DMS53 treated with DMSO at 0.1 percent for 48 hours (cell line): ENCODE measurements at regions not wholly inside any gene's neighbourhood (a gene's known extent, or its start where the extent isn't known, plus 50 kb on each side); places are given as distances from the start of the nearest gene placed in this dataset.

Experiments used
- DNase-seq: peaks from one replicate; lab custom pipeline; 2025; ENCODE audit not compliant: unreplicated experiment; lab: John Stamatoyannopoulos, UW

- DNase-seq: peak; percentile 42
Observed at GRCh38 chr2:236317938-236318396, 53.8 kb upstream of the ASB18 start.

- DNase-seq: no peak
Observed at GRCh38 chr2:236318401-236318800, 54.2 kb upstream of the ASB18 start.

GRCh38 chr2:236319036-236319435, 54.8 kb upstream of the ASB18 start:
- DNase-seq: no peak

- DNase-seq: no peak
Observed at GRCh38 chr2:236321415-236321814, 57.2 kb upstream of the ASB18 start.

- DNase-seq: no peak
Observed at GRCh38 chr2:236333417-236334121, 69.4 kb upstream of the ASB18 start.

GRCh38 chr2:236334122-236334876, 70.1 kb upstream of the ASB18 start:
- no peak for DNase-seq

GRCh38 chr2:236335696-236336574, 71.7 kb upstream of the ASB18 start:
- no peak for DNase-seq

- no peak for DNase-seq
Observed at GRCh38 chr2:236336575-236337464, 72.6 kb upstream of the ASB18 start.

GRCh38 chr2:236337465-236338325, 73.5 kb upstream of the ASB18 start:
- no peak for DNase-seq

- no peak for DNase-seq
Observed at GRCh38 chr2:236338495-236339184, 74.4 kb upstream of the ASB18 start.

GRCh38 chr2:236340251-236340650, 76.0 kb upstream of the ASB18 start:
- DNase-seq: no peak

GRCh38 chr2:236341067-236341466, 76.9 kb upstream of the ASB18 start:
- DNase-seq: no peak

- DNase-seq: no peak
Observed at GRCh38 chr2:236341721-236342120, 77.5 kb upstream of the ASB18 start.

GRCh38 chr2:236342507-236342906, 78.3 kb upstream of the ASB18 start:
- DNase-seq: no peak

GRCh38 chr2:236342951-236343350, 78.7 kb upstream of the ASB18 start:
- DNase-seq: no peak

- peak; percentile 46 for DNase-seq
Observed at GRCh38 chr2:236343400-236344161, 79.4 kb upstream of the ASB18 start.

GRCh38 chr2:236344446-236344845, 80.2 kb upstream of the ASB18 start:
- DNase-seq: no peak

GRCh38 chr2:236345081-236345714, 81.0 kb upstream of the ASB18 start:
- no peak for DNase-seq
